B cell (primary cell): ENCODE measurements at regions not wholly inside any gene's neighbourhood (a gene's known extent, or its start where the extent isn't known, plus 50 kb on each side); places are given as distances from the start of the nearest gene placed in this dataset.

Experiments used
- EZH2 ChIP-seq: IDR thresholded peaks from 2 replicates; pipeline ENCODE4 v1.6.1; 2012; ENCODE audit warnings: borderline replicate concordance, low read depth, mild to moderate bottlenecking, moderate library complexity, low read length; ENCODE audit not compliant: insufficient read depth, poor library complexity, severe bottlenecking
- TF ChIP-seq, protein P1 (sequence below): fragments of 200-600 bp; IDR thresholded peaks from one replicate; pipeline ENCODE4 v1.8.0; 2022; ENCODE audit warnings: antibody characterized with exemption, mild to moderate bottlenecking

DNA sequence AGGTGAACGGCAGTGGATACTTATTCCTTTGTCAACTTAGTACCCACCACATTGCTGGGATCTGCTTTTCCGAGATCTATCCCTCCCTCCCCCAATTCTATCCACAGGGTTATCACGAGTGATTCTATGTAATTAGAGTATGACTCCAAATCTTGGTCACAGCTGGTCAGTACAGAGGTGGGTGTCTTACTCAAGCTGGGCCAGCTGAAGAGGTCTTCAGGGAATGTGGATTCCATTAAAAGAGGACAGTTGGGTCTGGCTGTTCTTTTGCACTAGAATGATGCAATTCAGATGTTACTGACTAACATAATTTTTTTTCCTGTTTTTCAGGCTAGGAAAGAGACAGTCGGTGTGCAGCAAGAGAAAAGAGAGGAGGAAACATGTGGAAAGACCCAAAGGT, 92.3 kb downstream of the HS3ST1 start:
- TF ChIP-seq, protein P1, sequence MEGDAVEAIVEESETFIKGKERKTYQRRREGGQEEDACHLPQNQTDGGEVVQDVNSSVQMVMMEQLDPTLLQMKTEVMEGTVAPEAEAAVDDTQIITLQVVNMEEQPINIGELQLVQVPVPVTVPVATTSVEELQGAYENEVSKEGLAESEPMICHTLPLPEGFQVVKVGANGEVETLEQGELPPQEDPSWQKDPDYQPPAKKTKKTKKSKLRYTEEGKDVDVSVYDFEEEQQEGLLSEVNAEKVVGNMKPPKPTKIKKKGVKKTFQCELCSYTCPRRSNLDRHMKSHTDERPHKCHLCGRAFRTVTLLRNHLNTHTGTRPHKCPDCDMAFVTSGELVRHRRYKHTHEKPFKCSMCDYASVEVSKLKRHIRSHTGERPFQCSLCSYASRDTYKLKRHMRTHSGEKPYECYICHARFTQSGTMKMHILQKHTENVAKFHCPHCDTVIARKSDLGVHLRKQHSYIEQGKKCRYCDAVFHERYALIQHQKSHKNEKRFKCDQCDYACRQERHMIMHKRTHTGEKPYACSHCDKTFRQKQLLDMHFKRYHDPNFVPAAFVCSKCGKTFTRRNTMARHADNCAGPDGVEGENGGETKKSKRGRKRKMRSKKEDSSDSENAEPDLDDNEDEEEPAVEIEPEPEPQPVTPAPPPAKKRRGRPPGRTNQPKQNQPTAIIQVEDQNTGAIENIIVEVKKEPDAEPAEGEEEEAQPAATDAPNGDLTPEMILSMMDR, result no peak
- TF ChIP-seq EZH2, result no peak
